CD4-positive, CD25-positive, alpha-beta regulatory T cell (primary cell): ENCODE measurements at regions not wholly inside any gene's neighbourhood (a gene's known extent, or its start where the extent isn't known, plus 50 kb on each side); places are given as distances from the start of the nearest gene placed in this dataset.

Experiments
- ATAC-seq, 2 donors: fragments of 150-1000 bp; cut with Tn5 transposase; one replicate each; pipeline ENCODE4 v1.10.0; 2021; ENCODE audit warnings: low read depth in 2 of 2, moderate number of reproducible peaks in 2 of 2, moderate library complexity in 1 of 2
- DNase-seq, 3 donors: peaks; one replicate each; pipeline versions ENCODE4 v3.0.0 to v3.0.0-alpha.2; 2012 to 2022; ENCODE audit warnings: mixed read lengths in 1 of 3
- H3K27ac ChIP-seq: one replicate; pipeline ENCODE4 v1.7.0; 2013; ENCODE audit warnings: mild to moderate bottlenecking, low read length; ENCODE audit not compliant: insufficient read depth, poor library complexity, severe bottlenecking
- H3K27me3 ChIP-seq: one replicate; pipeline ENCODE4 v1.7.0; 2013; ENCODE audit warnings: low read length; ENCODE audit not compliant: control insufficient read depth, insufficient read depth
- H3K36me3 ChIP-seq: one replicate; pipeline ENCODE4 v1.7.0; 2013; ENCODE audit warnings: mild to moderate bottlenecking, low read length, moderate library complexity; ENCODE audit not compliant: control insufficient read depth, insufficient read depth
- H3K4me1 ChIP-seq: 2 replicates; pipeline ENCODE4 v1.7.0; 2013; ENCODE audit warnings: mild to moderate bottlenecking, low read length; ENCODE audit not compliant: insufficient read depth, control insufficient read depth, poor library complexity, severe bottlenecking
- H3K4me3 ChIP-seq: one replicate; pipeline ENCODE4 v1.7.0; 2013; ENCODE audit warnings: low read depth, mild to moderate bottlenecking, low read length, moderate library complexity
- H3K9me3 ChIP-seq, 2 experiments: 1 replicate in 1 of 2; 2 replicates in 1 of 2; pipeline ENCODE4 v1.7.0; 2013; ENCODE audit warnings: low read length in 2 of 2, mild to moderate bottlenecking in 1 of 2, moderate library complexity in 1 of 2; ENCODE audit not compliant: control insufficient read depth in 2 of 2
- H3K27ac Mint-ChIP-seq, 3 donors: one replicate each; pipeline ENCODE4 v1.8.0; 2020 to 2022; ENCODE audit warnings: mild to moderate bottlenecking in 3 of 3, mixed read lengths in 3 of 3, moderate library complexity in 2 of 3
- H3K27me3 Mint-ChIP-seq: one replicate; pipeline ENCODE4 v1.8.0; 2022; ENCODE audit warnings: mild to moderate bottlenecking, mixed read lengths
- H3K36me3 Mint-ChIP-seq: one replicate; pipeline ENCODE4 v1.8.0; 2020; ENCODE audit warnings: mixed read lengths
- H3K4me1 Mint-ChIP-seq, 4 donors: one replicate each; pipeline ENCODE4 v1.8.0; 2020 to 2022; ENCODE audit warnings: mixed read lengths in 4 of 4, mild to moderate bottlenecking in 1 of 4
- H3K4me3 Mint-ChIP-seq, 4 donors: one replicate each; pipeline ENCODE4 v1.8.0; 2020 to 2022; ENCODE audit warnings: mild to moderate bottlenecking in 4 of 4, mixed read lengths in 4 of 4, moderate library complexity in 3 of 4
- H3K9me3 Mint-ChIP-seq, 7 donors: one replicate each; pipeline ENCODE4 v1.8.0; 2020 to 2022; ENCODE audit warnings: mixed read lengths in 7 of 7, mild to moderate bottlenecking in 3 of 7, moderate library complexity in 2 of 7

GRCh38 chr1:103854279-103854678 is 104.6 kb downstream of the AMY1C start:
- no peak for DNase-seq
- H3K27me3 ChIP-seq, result no peaks in the 10 kb centered on the region
- Mint-ChIP-seq H3K9me3 (peaks cover 4 to 24% (median 12%) of the 10 kb centered on the region in 7 donors), H3K4me3 (no peak overlapping the region), H3K27ac (peak overlapping the region in 1 of 3 donors; percentile 67), H3K4me1 (no peaks in the 10 kb centered on the region), H3K36me3 (no peaks in the 10 kb centered on the region), H3K27me3 (no peaks in the 10 kb centered on the region)
- no peaks in the 10 kb centered on the region for H3K4me1 ChIP-seq
- no peak for ATAC-seq
- H3K36me3 ChIP-seq, result no peaks in the 10 kb centered on the region
- H3K9me3 ChIP-seq, result peaks cover 0 to 1% of the 10 kb centered on the region in 2 experiments
- no peak overlapping the region for H3K4me3 ChIP-seq
- no peak overlapping the region for H3K27ac ChIP-seq

GRCh38 chr1:103859721-103860120 is 110.0 kb downstream of the AMY1C start:
- Mint-ChIP-seq H3K27me3 (no peaks in the 10 kb centered on the region), H3K4me3 (no peak overlapping the region), H3K36me3 (no peaks in the 10 kb centered on the region), H3K4me1 (no peaks in the 10 kb centered on the region), H3K27ac (no peak overlapping the region), H3K9me3 (peaks cover 0 to 23% (median 6%) of the 10 kb centered on the region in 7 donors)
- no peaks in the 10 kb centered on the region for H3K27me3 ChIP-seq
- DNase-seq, result no peak
- no peak overlapping the region for H3K4me3 ChIP-seq
- no peak overlapping the region for H3K27ac ChIP-seq
- no peaks in the 10 kb centered on the region for H3K36me3 ChIP-seq
- ATAC-seq, result no peak
- H3K4me1 ChIP-seq, result no peaks in the 10 kb centered on the region
- no peaks in the 10 kb centered on the region for H3K9me3 ChIP-seq

DNA sequence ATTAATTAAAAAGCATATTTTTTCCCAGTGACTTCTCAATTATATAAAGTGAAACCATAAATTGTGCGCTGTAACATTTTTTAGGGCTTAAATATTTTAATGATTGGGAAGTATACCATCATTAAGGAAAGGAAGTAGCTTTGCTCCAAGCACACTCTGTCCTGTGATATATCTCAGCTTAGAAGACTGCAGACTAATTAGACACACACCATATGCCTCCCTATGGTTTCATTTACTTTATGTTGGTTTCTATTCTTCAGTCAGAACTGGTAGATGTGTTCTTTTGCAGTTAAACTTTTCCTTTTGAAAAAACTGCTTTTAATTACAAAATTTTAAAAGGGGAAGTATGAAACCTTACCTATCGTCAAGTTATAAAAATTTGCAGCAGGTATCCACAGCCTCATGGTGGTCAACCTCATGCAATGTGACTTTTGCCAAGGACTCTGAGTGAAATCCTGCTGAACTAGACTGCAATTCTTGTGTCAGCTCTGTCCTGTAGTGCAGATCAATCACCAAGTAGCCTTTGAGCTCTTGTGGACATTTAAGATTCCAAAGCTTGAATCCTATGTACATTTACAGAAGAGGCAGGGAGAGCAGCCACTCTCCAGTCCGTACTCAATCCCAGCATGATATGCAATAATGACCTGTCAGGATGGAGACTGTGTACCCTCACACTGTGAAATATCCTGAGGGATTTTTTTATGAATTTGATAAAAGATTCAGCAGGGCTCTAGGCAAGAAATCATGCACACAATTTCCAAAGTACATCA is 149.1 kb downstream of the AMY1C start:
- no peak overlapping the region for H3K4me3 Mint-ChIP-seq
- H3K27ac Mint-ChIP-seq, result no peak overlapping the region
- Histone ChIP-seq H3K27ac (no peak overlapping the region), H3K4me1 (no peaks in the 10 kb centered on the region), H3K36me3 (no peaks in the 10 kb centered on the region), H3K4me3 (no peak overlapping the region), H3K27me3 (no peaks in the 10 kb centered on the region), H3K9me3 (no peaks in the 10 kb centered on the region)
- ATAC-seq (no peak), DNase-seq (no peak)
- no peaks in the 10 kb centered on the region for H3K4me1 Mint-ChIP-seq
- H3K36me3 Mint-ChIP-seq, result no peaks in the 10 kb centered on the region
- no peaks in the 10 kb centered on the region for H3K27me3 Mint-ChIP-seq
- peaks cover 3 to 31% (median 8%) of the 10 kb centered on the region in 7 donors for H3K9me3 Mint-ChIP-seq

DNA sequence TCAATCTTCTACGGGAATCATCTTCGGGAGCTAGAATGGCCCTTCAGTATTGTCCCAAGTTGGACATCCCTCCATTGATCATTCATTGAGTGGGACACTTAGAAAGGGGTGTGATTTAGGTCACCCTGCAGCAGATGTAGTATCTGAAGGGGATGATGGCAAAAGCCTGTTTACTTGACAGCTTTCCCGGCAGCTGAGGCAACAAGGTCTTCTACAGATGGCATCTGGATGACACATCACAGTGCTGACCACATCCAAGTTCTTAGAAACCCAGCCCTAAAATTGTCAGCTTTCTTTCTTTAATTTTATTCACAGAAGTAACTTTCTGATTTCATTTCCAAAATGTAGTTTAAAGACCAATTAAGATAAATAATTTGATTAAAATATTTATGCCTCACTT is 150.3 kb downstream of the AMY1C start:
- Mint-ChIP-seq H3K27ac (no peak overlapping the region), H3K4me3 (no peak overlapping the region), H3K27me3 (no peaks in the 10 kb centered on the region), H3K9me3 (peaks cover 3 to 38% (median 8%) of the 10 kb centered on the region in 7 donors), H3K36me3 (no peaks in the 10 kb centered on the region), H3K4me1 (no peaks in the 10 kb centered on the region)
- Histone ChIP-seq H3K36me3 (no peaks in the 10 kb centered on the region), H3K4me1 (no peaks in the 10 kb centered on the region), H3K27me3 (no peaks in the 10 kb centered on the region), H3K9me3 (no peaks in the 10 kb centered on the region), H3K4me3 (no peak overlapping the region), H3K27ac (no peak overlapping the region)
- ATAC-seq, result no peak
- DNase-seq, result no peak

- no peaks in the 10 kb centered on the region for H3K36me3 Mint-ChIP-seq
- Histone ChIP-seq H3K9me3 (peaks cover 0 to under 1% of the 10 kb centered on the region in 2 experiments), H3K36me3 (no peaks in the 10 kb centered on the region), H3K4me1 (no peaks in the 10 kb centered on the region), H3K27me3 (no peaks in the 10 kb centered on the region), H3K27ac (no peak overlapping the region), H3K4me3 (no peak overlapping the region)
- H3K9me3 Mint-ChIP-seq, result peaks cover 3 to 39% (median 8%) of the 10 kb centered on the region in 7 donors
- no peak overlapping the region for H3K4me3 Mint-ChIP-seq
- H3K27me3 Mint-ChIP-seq, result no peaks in the 10 kb centered on the region
- H3K4me1 Mint-ChIP-seq, result no peaks in the 10 kb centered on the region
- no peak overlapping the region for H3K27ac Mint-ChIP-seq
- DNase-seq (no peak), ATAC-seq (no peak)
These were observed 151.4 kb downstream of the AMY1C start for GRCh38 chr1:103901072-103901471.

DNA sequence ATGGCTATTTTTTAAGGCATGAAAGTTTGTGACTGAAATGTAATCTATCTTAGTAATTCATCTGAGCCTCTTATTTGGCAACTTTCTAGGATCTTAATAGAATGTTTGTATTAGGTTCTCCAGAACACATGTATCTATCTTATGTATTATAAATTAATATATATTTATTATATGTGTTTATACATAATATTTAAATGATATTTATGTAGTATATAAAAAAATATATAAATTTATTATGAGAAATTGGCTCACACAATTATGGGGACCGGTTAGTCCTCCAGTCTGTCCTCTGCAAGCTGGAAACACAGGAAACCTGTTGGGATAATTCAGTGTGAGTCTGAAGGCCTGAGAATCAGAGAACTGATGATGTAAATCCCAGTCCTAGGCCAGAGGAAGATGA is 155.7 kb downstream of the AMY1C start:
- H3K27me3 ChIP-seq, result no peaks in the 10 kb centered on the region
- Mint-ChIP-seq H3K9me3 (peaks cover 5 to 33% (median 11%) of the 10 kb centered on the region in 7 donors), H3K36me3 (no peaks in the 10 kb centered on the region), H3K4me3 (no peak overlapping the region), H3K4me1 (no peaks in the 10 kb centered on the region), H3K27ac (no peak overlapping the region), H3K27me3 (no peaks in the 10 kb centered on the region)
- H3K4me1 ChIP-seq, result no peaks in the 10 kb centered on the region
- DNase-seq, result no peak
- no peaks in the 10 kb centered on the region for H3K36me3 ChIP-seq
- no peak overlapping the region for H3K4me3 ChIP-seq
- H3K27ac ChIP-seq, result no peak overlapping the region
- H3K9me3 ChIP-seq, result peaks cover 0 to 2% of the 10 kb centered on the region in 2 experiments
- ATAC-seq, result no peak

DNA sequence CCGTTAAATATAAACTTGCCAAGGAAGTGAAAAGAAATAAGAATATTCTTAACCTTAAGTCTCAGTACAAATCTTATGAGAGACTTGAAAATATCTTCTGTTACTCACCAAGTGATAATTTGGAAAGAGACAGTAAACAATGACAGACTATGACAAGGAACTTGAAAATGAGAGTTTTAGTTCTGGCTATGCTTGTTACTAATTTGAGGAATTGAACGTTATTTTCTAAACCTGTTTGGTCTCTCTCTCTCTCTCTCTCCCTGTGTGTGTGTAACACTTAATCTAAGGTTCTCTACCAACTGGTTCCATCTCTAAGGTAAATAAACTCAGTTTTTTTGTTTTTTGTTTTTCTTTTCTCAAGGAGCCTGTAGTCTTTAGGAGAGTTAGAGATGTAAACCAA is 161.8 kb downstream of the AMY1C start:
- no peak for ATAC-seq
- no peak for DNase-seq
- no peak overlapping the region for H3K4me3 ChIP-seq
- H3K27me3 Mint-ChIP-seq, result no peaks in the 10 kb centered on the region
- no peak overlapping the region for H3K4me3 Mint-ChIP-seq
- H3K4me1 ChIP-seq, result no peaks in the 10 kb centered on the region
- H3K9me3 Mint-ChIP-seq, result peaks cover 0 to 21% (median 7%) of the 10 kb centered on the region in 7 donors
- no peak overlapping the region for H3K27ac ChIP-seq
- H3K4me1 Mint-ChIP-seq, result no peaks in the 10 kb centered on the region
- H3K9me3 ChIP-seq, result no peaks in the 10 kb centered on the region
- H3K36me3 Mint-ChIP-seq, result no peaks in the 10 kb centered on the region
- no peaks in the 10 kb centered on the region for H3K27me3 ChIP-seq
- no peak overlapping the region for H3K27ac Mint-ChIP-seq
- H3K36me3 ChIP-seq, result no peaks in the 10 kb centered on the region

DNA sequence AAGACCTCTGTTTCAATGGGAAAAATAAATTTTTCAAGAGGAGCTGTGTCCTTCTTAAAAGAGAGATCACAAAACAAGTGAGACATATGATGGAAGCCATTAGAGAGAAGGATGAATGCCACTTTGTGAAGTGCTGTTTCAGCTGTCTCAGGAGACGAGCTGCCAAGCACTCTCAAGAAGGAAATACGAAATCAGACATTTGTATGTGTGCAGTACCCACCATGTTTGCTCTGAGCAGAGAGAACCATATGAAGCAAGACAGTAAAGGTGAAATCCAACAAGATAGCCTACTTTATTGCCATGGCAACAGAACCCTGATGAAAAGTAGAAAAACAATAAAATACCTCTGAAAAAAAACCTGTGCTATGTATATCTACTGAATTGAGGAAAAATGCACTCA is 168.1 kb downstream of the AMY1C start:
- Mint-ChIP-seq H3K4me3 (no peak overlapping the region), H3K9me3 (peaks cover 0 to 30% (median 7%) of the 10 kb centered on the region in 7 donors), H3K27me3 (no peaks in the 10 kb centered on the region), H3K27ac (no peak overlapping the region), H3K36me3 (no peaks in the 10 kb centered on the region), H3K4me1 (no peaks in the 10 kb centered on the region)
- DNase-seq (no peak), ATAC-seq (no peak)
- Histone ChIP-seq H3K4me1 (no peaks in the 10 kb centered on the region), H3K36me3 (no peaks in the 10 kb centered on the region), H3K27me3 (no peaks in the 10 kb centered on the region), H3K4me3 (no peak overlapping the region), H3K9me3 (peaks cover 0 to 3% of the 10 kb centered on the region in 2 experiments), H3K27ac (no peak overlapping the region)
